ENCODE measurements at regions not wholly inside any gene's neighbourhood (a gene's known extent, or its start where the extent isn't known, plus 50 kb on each side); places are given as distances from the start of the nearest gene placed in this dataset.

- TF ChIP-seq, protein P1, sequence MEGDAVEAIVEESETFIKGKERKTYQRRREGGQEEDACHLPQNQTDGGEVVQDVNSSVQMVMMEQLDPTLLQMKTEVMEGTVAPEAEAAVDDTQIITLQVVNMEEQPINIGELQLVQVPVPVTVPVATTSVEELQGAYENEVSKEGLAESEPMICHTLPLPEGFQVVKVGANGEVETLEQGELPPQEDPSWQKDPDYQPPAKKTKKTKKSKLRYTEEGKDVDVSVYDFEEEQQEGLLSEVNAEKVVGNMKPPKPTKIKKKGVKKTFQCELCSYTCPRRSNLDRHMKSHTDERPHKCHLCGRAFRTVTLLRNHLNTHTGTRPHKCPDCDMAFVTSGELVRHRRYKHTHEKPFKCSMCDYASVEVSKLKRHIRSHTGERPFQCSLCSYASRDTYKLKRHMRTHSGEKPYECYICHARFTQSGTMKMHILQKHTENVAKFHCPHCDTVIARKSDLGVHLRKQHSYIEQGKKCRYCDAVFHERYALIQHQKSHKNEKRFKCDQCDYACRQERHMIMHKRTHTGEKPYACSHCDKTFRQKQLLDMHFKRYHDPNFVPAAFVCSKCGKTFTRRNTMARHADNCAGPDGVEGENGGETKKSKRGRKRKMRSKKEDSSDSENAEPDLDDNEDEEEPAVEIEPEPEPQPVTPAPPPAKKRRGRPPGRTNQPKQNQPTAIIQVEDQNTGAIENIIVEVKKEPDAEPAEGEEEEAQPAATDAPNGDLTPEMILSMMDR (conservative IDR thresholded peaks at IDR 0.05; ENCODE audit: low read depth, low read length): no peak
- no peak for TF ChIP-seq EZH2 (IDR thresholded peaks at IDR 0.05; ENCODE audit: borderline replicate concordance, low read depth, low read length, poor library complexity, severe bottlenecking)
Measured at GRCh38 chr2:212665948-212666347, 127.3 kb upstream of the ERBB4 start.

Data from A673 (cell line).